ENCODE measurements at regions not wholly inside any gene's neighbourhood (a gene's known extent, or its start where the extent isn't known, plus 50 kb on each side); places are given as distances from the start of the nearest gene placed in this dataset.
"Not testable (repeated sequence)": the region's sequence is repeated elsewhere in the genome, so short reads cannot be mapped to it uniquely, and the experiment has no call there.

DNA sequence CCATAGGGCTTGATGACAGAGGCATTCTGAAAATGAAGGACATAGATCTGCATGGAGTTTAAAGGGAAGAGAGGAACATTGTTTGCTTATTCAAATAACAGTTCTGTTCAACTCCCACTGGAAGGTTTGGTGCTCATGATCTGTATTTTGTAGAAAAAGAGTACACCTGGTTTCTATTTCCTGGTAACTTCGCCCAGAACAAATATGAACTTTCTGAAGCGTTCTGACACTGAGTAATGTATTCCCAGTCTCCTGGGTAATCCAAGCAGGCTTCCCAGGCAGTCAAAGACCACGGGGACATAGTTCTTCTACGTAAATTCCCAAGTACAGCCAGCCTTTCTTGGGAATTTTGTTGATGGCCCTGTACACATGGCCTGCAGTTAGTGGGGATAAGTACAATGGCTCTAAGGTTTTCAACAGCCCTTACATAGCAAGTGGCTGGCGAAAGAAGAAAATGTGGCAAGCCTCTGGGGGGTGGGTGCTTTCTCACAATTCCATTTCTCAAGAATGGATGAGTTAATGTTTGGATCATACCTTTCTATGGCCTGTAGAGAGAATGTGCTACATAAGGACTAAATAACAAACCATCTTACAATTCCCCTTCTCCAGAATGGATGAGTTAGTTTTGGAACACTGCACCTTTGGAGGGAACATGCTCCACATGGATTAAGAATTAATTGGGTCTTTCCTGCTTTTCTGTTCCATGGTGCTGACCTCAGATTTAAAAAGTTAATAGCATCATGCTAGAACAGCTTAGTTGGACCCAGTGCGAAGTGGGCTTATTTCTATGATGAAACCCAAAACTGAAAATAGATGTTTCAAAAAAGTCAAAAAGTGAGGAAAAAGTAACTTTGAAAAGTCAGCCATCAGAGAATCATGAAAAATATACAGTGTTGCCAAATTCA is 52.7 kb downstream of the COL6A6 start:
- no peak overlapping the region for H3K9ac ChIP-seq (ENCODE audit: insufficient read length)
- no peak for DNase-seq (ENCODE audit: low read depth, low spot score)
- TF ChIP-seq FOXP2 (optimal IDR thresholded peaks at IDR 0.05; ENCODE audit: control extremely low read depth, extremely low read length, insufficient read depth) (no peak), EZH2 (IDR thresholded peaks at IDR 0.05) (no peak), POLR2AphosphoS5 (IDR thresholded peaks at IDR 0.05; ENCODE audit: borderline replicate concordance, low read depth, low read length) (no peak)
- no peak overlapping the region for H3K4me3 ChIP-seq
- no peaks in the 10 kb centered on the region for H3K36me3 ChIP-seq (ENCODE audit: insufficient read depth, low read length)
- H3K27ac ChIP-seq, result no peak overlapping the region
- no peaks in the 10 kb centered on the region for H3K9me3 ChIP-seq (ENCODE audit: low read depth, low read length)

DNA sequence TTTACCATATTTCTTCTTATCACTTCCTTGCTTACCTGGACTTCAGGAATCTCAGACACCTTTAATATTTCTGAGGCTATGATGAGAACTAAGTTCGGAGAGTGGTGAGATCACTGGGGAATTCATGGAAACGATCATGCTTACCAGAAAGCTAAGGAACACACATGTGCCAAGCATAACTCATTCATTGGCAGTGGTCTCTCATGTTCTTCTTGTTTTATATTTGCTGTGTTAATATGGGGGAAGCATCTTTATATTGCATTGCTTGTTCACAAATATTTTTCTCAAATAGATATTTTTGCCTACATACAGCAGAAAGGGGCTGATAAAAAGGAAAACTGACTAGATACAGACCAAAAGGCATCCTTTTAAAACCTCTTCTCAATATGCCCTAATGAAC is 55.8 kb downstream of the COL6A6 start:
- no peaks in the 10 kb centered on the region for H3K36me3 ChIP-seq (ENCODE audit: insufficient read depth, low read length)
- H3K9ac ChIP-seq (ENCODE audit: insufficient read length), result no peak overlapping the region
- no peak overlapping the region for H3K27ac ChIP-seq
- TF ChIP-seq EZH2 (IDR thresholded peaks at IDR 0.05) (no peak), FOXP2 (optimal IDR thresholded peaks at IDR 0.05; ENCODE audit: control extremely low read depth, extremely low read length, insufficient read depth) (no peak), POLR2AphosphoS5 (IDR thresholded peaks at IDR 0.05; ENCODE audit: borderline replicate concordance, low read depth, low read length) (no peak)
- H3K9me3 ChIP-seq (ENCODE audit: low read depth, low read length), result no peaks in the 10 kb centered on the region
- DNase-seq (ENCODE audit: low read depth, low spot score), result no peak
- no peak overlapping the region for H3K4me3 ChIP-seq

- DNase-seq (ENCODE audit: low read depth, low spot score), result no peak
- Histone ChIP-seq H3K9ac (ENCODE audit: insufficient read length) (no peak overlapping the region), H3K27ac (no peak overlapping the region), H3K4me3 (no peak overlapping the region), H3K9me3 (ENCODE audit: low read depth, low read length) (no peaks in the 10 kb centered on the region), H3K36me3 (ENCODE audit: insufficient read depth, low read length) (no peaks in the 10 kb centered on the region)
- no peak for TF ChIP-seq EZH2 (IDR thresholded peaks at IDR 0.05)
- TF ChIP-seq FOXP2 (optimal IDR thresholded peaks at IDR 0.05; ENCODE audit: control extremely low read depth, extremely low read length, insufficient read depth), result no peak
- no peak for TF ChIP-seq POLR2AphosphoS5 (IDR thresholded peaks at IDR 0.05; ENCODE audit: borderline replicate concordance, low read depth, low read length)
Measured at GRCh38 chr3:130576375-130577266, 59.6 kb downstream of the COL6A6 start.

DNA sequence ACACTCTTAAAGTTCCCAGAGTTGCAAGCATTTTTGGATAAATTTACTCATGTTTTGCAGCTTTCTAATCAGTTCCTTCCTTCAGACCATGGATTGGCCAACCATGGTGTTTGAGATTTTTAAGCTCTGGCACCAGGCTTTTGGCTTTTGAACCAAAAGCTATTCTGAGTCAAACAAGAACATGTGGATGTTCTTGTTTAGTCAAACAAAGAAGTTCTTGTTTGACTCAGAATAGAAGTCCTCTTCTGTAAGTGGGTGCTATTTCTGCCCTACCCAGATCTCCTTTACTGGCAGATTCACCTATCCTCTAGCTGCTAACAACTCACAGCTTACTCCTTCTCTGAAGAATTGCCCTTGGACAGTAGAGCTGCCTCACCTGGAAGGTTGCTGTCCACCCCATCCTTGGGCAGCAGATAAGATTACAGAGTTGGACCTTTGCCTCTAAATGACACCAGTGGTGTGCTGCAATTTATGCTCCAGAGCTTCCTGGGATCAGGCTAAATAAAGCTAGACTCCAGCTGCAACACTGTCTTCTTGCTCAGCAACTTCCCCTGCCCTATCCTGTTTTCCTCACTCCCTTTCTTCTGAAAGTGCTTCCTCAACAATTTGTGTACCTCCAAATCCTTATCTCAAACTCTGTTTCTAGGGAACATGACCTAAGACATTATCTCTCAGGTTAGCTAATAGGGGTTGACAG is 65.6 kb downstream of the COL6A6 start:
- TF ChIP-seq FOXP2 (optimal IDR thresholded peaks at IDR 0.05; ENCODE audit: control extremely low read depth, extremely low read length, insufficient read depth) (no peak), EZH2 (IDR thresholded peaks at IDR 0.05) (no peak), POLR2AphosphoS5 (IDR thresholded peaks at IDR 0.05; ENCODE audit: borderline replicate concordance, low read depth, low read length) (no peak)

GRCh38 chr3:130594749-130595148 is 77.8 kb downstream of the COL6A6 start:
- H3K9me3 ChIP-seq (ENCODE audit: low read depth, low read length); H3K27ac ChIP-seq; H3K4me3 ChIP-seq; H3K9ac ChIP-seq (ENCODE audit: insufficient read length); H3K36me3 ChIP-seq (ENCODE audit: insufficient read depth, low read length): not testable (repeated sequence)
- DNase-seq (ENCODE audit: low read depth, low spot score), result peak; percentile 40

More for the DNA sequence above, 65.6 kb downstream of the COL6A6 start:
- H3K27ac ChIP-seq, result no peak overlapping the region
- no peaks in the 10 kb centered on the region for H3K36me3 ChIP-seq (ENCODE audit: insufficient read depth, low read length)
- no peaks in the 10 kb centered on the region for H3K9me3 ChIP-seq (ENCODE audit: low read depth, low read length)
- DNase-seq (ENCODE audit: low read depth, low spot score), result no peak
- H3K4me3 ChIP-seq, result no peak overlapping the region
- H3K9ac ChIP-seq (ENCODE audit: insufficient read length), result no peak overlapping the region

DNA sequence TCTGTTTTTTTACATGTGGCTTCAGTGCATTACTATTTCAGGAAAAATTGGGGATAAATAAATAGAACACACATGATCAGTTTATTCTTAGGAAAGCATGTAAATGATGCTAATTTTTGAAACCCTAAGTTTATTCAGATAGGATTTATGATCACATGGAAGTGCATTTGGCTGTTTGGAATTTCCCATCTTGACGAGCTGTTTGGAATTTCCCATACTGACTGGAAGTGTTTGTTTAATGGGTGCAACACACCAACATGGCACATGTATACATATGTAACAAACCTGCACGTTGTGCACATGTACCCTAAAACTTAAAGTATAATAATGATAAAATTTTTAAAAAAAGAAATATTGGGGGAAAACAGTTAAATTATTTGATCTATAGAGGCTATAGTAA is 79.5 kb downstream of the COL6A6 start:
- TF ChIP-seq EZH2 (IDR thresholded peaks at IDR 0.05), result no peak
- no peak for TF ChIP-seq FOXP2 (optimal IDR thresholded peaks at IDR 0.05; ENCODE audit: control extremely low read depth, extremely low read length, insufficient read depth)
- TF ChIP-seq POLR2AphosphoS5 (IDR thresholded peaks at IDR 0.05; ENCODE audit: borderline replicate concordance, low read depth, low read length), result no peak
- Histone ChIP-seq H3K4me3 (no peak overlapping the region), H3K9ac (ENCODE audit: insufficient read length) (no peak overlapping the region), H3K9me3 (ENCODE audit: low read depth, low read length) (no peaks in the 10 kb centered on the region), H3K27ac (no peak overlapping the region), H3K36me3 (ENCODE audit: insufficient read depth, low read length) (no peaks in the 10 kb centered on the region)
- no peak for DNase-seq (ENCODE audit: low read depth, low spot score)

- peak overlapping the region; percentile 44 for H3K4me3 ChIP-seq
- DNase-seq (ENCODE audit: low read depth, low spot score), result peak; percentile 42
Measured at GRCh38 chr3:130601442-130601971, 84.5 kb downstream of the COL6A6 start.

More at GRCh38 chr3:130601442-130601971, 84.5 kb downstream of the COL6A6 start:
- Histone ChIP-seq H3K36me3 (ENCODE audit: insufficient read depth, low read length) (no peaks in the 10 kb centered on the region), H3K27ac (peak overlapping the region; percentile 78), H3K9ac (ENCODE audit: insufficient read length) (no peak overlapping the region), H3K9me3 (ENCODE audit: low read depth, low read length) (no peaks in the 10 kb centered on the region; the same call in 1 of the 2 replicates)
- TF ChIP-seq EZH2 (IDR thresholded peaks at IDR 0.05) (no peak), POLR2AphosphoS5 (IDR thresholded peaks at IDR 0.05; ENCODE audit: borderline replicate concordance, low read depth, low read length) (no peak), FOXP2 (optimal IDR thresholded peaks at IDR 0.05; ENCODE audit: control extremely low read depth, extremely low read length, insufficient read depth) (no peak)
